LNCAP (cell line): ENCODE measurements at regions not wholly inside any gene's neighbourhood (a gene's known extent, or its start where the extent isn't known, plus 50 kb on each side); places are given as distances from the start of the nearest gene placed in this dataset.

Experiments used
- CTCF ChIP-seq: fragments of 450-650 bp; IDR thresholded peaks from 2 replicates; pipeline ENCODE4 v1.5.1; 2017; ENCODE audit warnings: mild to moderate bottlenecking

- TF ChIP-seq CTCF: no peak
Measured at GRCh38 chr6:4584801-4585200, 191.4 kb upstream of the CDYL start.

- TF ChIP-seq CTCF: no peak
Measured at GRCh38 chr6:4582506-4583417, 193.4 kb upstream of the CDYL start.

GRCh38 chr6:4581468-4582385 is 194.5 kb upstream of the CDYL start:
- TF ChIP-seq CTCF: no peak

- TF ChIP-seq CTCF: no peak
Measured at GRCh38 chr6:4580361-4580760, 195.8 kb upstream of the CDYL start.

- TF ChIP-seq CTCF: no peak
Measured at GRCh38 chr6:4577406-4577805, 198.8 kb upstream of the CDYL start.

GRCh38 chr6:4575714-4576113 is 200.5 kb upstream of the CDYL start:
- no peak for TF ChIP-seq CTCF

GRCh38 chr6:4574007-4574406 is 202.2 kb upstream of the CDYL start:
- no peak for TF ChIP-seq CTCF
